ENCODE measurements at regions not wholly inside any gene's neighbourhood (a gene's known extent, or its start where the extent isn't known, plus 50 kb on each side); places are given as distances from the start of the nearest gene placed in this dataset.

DNA sequence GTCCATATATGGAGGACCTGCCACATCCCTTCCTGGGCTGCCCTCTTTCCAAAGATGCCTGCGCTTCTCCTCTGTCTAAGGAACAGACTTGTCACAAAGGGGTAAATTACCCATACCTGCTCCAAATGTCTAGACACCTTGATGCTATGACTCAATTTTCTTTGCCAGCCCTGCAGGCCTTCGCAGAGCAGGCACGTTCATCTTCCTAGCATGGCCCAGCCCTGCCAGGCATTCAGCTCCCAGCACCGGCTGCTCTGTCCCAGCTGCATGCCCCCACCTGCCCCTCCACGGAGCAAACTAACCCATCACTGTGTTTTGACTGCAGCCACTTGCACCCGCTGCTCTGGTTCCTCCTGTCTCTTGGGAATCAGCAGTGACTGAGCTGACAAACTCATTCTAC is 526.1 kb downstream of the MIAT start:
- TF ChIP-seq ESRRG (CRISPR knock-in tag; IDR thresholded peaks at IDR 0.05), result no peak
- TF ChIP-seq POU6F1 (CRISPR knock-in tag; IDR thresholded peaks at IDR 0.05; ENCODE audit: borderline replicate concordance, low read depth), result no peak
- TF ChIP-seq CSDC2 (CRISPR knock-in tag; IDR thresholded peaks at IDR 0.05), result no peak
- no peak for TF ChIP-seq BACH2 (CRISPR knock-in tag; IDR thresholded peaks at IDR 0.05; ENCODE audit: borderline replicate concordance)
- no peak for TF ChIP-seq OSR1 (CRISPR knock-in tag; IDR thresholded peaks at IDR 0.05)
- no peak for TF ChIP-seq GLIS3 (CRISPR knock-in tag; IDR thresholded peaks at IDR 0.05)
- TF ChIP-seq ZNF565 (CRISPR knock-in tag; conservative IDR thresholded peaks at IDR 0.05; ENCODE audit: low read depth), result no peak
- no peak for TF ChIP-seq PATZ1 (CRISPR knock-in tag; IDR thresholded peaks at IDR 0.05; ENCODE audit: borderline replicate concordance)
- no peak for ATAC-seq

DNA sequence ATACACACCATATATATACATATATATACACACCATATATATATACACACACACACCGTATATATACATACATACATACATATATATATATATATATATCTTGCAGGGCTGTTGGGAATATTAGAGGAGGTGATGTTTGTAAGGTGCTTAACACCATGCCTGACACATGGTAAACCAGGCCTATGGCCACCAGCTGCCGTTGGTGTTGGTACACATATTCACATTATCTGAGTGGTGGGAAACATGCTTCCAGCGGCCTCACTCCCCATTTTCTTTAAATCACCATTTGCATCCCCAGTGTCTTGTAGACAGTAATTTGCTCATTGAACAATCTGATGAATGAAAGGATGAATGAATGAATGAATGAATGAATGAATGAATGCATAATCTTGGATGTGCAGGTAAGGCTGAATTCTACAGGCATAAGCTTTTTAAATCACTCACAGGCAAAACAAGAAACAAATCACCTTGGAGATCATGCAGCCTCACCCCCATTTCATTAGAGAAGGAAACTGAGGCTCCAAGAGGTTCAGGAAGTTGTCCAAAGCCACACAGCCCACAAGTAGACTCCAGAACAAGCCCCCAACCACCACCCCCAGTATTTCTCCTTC is 527.8 kb downstream of the MIAT start:
- no peak for TF ChIP-seq ZNF565 (CRISPR knock-in tag; conservative IDR thresholded peaks at IDR 0.05; ENCODE audit: low read depth)
- no peak for TF ChIP-seq ZFP30 (CRISPR knock-in tag; IDR thresholded peaks at IDR 0.05)
- TF ChIP-seq TCF4 (CRISPR knock-in tag; IDR thresholded peaks at IDR 0.05; ENCODE audit: borderline replicate concordance), result no peak
- TF ChIP-seq RARB (CRISPR knock-in tag; IDR thresholded peaks at IDR 0.05), result no peak
- TF ChIP-seq ZNF70 (CRISPR knock-in tag; IDR thresholded peaks at IDR 0.05), result no peak
- no peak for TF ChIP-seq BACH2 (CRISPR knock-in tag; IDR thresholded peaks at IDR 0.05; ENCODE audit: borderline replicate concordance)
- TF ChIP-seq, protein P1, sequence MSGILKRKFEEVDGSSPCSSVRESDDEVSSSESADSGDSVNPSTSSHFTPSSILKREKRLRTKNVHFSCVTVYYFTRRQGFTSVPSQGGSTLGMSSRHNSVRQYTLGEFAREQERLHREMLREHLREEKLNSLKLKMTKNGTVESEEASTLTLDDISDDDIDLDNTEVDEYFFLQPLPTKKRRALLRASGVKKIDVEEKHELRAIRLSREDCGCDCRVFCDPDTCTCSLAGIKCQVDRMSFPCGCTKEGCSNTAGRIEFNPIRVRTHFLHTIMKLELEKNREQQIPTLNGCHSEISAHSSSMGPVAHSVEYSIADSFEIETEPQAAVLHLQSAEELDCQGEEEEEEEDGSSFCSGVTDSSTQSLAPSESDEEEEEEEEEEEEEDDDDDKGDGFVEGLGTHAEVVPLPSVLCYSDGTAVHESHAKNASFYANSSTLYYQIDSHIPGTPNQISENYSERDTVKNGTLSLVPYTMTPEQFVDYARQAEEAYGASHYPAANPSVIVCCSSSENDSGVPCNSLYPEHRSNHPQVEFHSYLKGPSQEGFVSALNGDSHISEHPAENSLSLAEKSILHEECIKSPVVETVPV (CRISPR knock-in tag; IDR thresholded peaks at IDR 0.05), result no peak
- no peak for TF ChIP-seq GLIS3 (CRISPR knock-in tag; IDR thresholded peaks at IDR 0.05)
- TF ChIP-seq PPARA (CRISPR knock-in tag; IDR thresholded peaks at IDR 0.05; ENCODE audit: borderline replicate concordance), result no peak
- no peak for ATAC-seq

DNA sequence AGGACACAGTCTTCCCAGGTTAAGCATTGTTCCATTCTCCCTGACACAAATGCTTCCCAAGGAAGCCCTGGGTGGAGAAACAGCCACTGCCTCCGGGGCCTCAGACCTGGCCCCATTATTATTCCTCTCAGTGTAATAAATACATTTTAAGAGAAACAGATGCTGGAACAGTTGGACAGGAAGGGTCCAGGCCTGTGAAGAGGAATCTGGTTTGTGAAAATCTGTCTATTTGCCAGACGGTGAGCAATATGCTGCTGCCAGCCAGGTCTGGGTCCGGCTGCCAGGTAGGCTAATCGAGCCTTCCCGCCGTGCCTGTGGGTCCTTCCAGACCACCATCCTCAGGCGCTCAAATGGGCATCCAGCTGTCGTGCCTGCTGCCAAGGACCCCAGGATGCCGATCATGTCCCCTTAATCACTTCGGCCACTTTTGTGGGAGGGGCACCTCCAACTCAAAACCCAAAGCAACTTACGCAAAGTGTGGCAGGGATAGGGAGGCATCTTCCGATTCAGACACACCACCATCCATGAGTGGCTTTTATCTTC is 528.4 kb downstream of the MIAT start:
- no peak for ATAC-seq
- TF ChIP-seq PPARA (CRISPR knock-in tag; IDR thresholded peaks at IDR 0.05; ENCODE audit: borderline replicate concordance) (no peak), OSR1 (CRISPR knock-in tag; IDR thresholded peaks at IDR 0.05) (no peak), ZNF70 (CRISPR knock-in tag; IDR thresholded peaks at IDR 0.05) (no peak), SNAI2 (CRISPR knock-in tag; IDR thresholded peaks at IDR 0.05) (no peak), ESRRG (CRISPR knock-in tag; IDR thresholded peaks at IDR 0.05) (no peak), ZFP30 (CRISPR knock-in tag; IDR thresholded peaks at IDR 0.05) (no peak), ZNF8 (CRISPR knock-in tag; IDR thresholded peaks at IDR 0.05) (no peak), TCF4 (CRISPR knock-in tag; IDR thresholded peaks at IDR 0.05; ENCODE audit: borderline replicate concordance) (no peak), POU6F1 (CRISPR knock-in tag; IDR thresholded peaks at IDR 0.05; ENCODE audit: borderline replicate concordance, low read depth) (no peak), RARB (CRISPR knock-in tag; IDR thresholded peaks at IDR 0.05) (no peak), CSDC2 (CRISPR knock-in tag; IDR thresholded peaks at IDR 0.05) (no peak)

DNA sequence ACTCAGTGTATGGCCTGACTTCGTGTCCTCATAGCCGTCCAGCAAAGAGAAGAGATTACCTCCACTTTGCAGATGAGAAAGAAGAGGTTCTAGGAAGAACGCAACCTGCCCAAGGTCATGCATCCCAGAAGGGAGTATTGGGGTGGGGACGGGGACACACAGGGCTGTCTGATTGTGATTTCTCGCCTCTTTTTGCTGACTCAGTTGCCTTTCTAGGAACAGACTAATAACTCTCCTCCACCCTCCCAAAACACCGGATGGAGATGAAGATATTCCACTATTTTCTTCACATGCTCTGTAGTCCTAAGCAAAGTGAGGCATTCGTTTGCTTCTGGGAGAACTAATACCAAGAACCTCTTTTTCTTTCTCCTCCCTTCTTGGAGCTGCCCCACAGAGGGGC is 529.3 kb downstream of the MIAT start:
- no peak for ATAC-seq
- TF ChIP-seq GLIS3 (CRISPR knock-in tag; IDR thresholded peaks at IDR 0.05) (no peak), PPARA (CRISPR knock-in tag; IDR thresholded peaks at IDR 0.05; ENCODE audit: borderline replicate concordance) (no peak), TCF4 (CRISPR knock-in tag; IDR thresholded peaks at IDR 0.05; ENCODE audit: borderline replicate concordance) (no peak), ZFP3 (CRISPR knock-in tag; IDR thresholded peaks at IDR 0.05) (no peak), ESRRG (CRISPR knock-in tag; IDR thresholded peaks at IDR 0.05) (no peak), ZNF70 (CRISPR knock-in tag; IDR thresholded peaks at IDR 0.05) (no peak), ARNTL (CRISPR knock-in tag; IDR thresholded peaks at IDR 0.05; ENCODE audit: borderline replicate concordance, low read depth) (no peak), ZFP30 (CRISPR knock-in tag; IDR thresholded peaks at IDR 0.05) (no peak), PATZ1 (CRISPR knock-in tag; IDR thresholded peaks at IDR 0.05; ENCODE audit: borderline replicate concordance) (no peak), ZC3H10 (CRISPR knock-in tag; IDR thresholded peaks at IDR 0.05) (no peak), POU6F1 (CRISPR knock-in tag; IDR thresholded peaks at IDR 0.05; ENCODE audit: borderline replicate concordance, low read depth) (no peak)
